Transverse colon (tissue), 3 donors: ENCODE measurements at regions not wholly inside any gene's neighbourhood (a gene's known extent, or its start where the extent isn't known, plus 50 kb on each side); places are given as distances from the start of the nearest gene placed in this dataset.

Experiments used
- EP300 ChIP-seq: sonication (generic); formaldehyde crosslinking; IDR thresholded peaks from one replicate; pipeline ENCODE4 v1.6.1; 2017; ENCODE audit warnings: antibody characterized with exemption, low read depth
- TF ChIP-seq, protein P1 (sequence below), 5 experiments: fragments of 200-600 bp in 3 of 5; fragments of 450-650 bp in 2 of 5; sonication (generic) in 3 of 5; IDR thresholded peaks; 1 replicate in 2 of 5; 2 replicates in 3 of 5; pipeline ENCODE4 v1.5.1; 2016 to 2017; ENCODE audit warnings: antibody characterized with exemption in 5 of 5, inconsistent platforms in 3 of 5, mild to moderate bottlenecking in 2 of 5, moderate library complexity in 1 of 5

DNA sequence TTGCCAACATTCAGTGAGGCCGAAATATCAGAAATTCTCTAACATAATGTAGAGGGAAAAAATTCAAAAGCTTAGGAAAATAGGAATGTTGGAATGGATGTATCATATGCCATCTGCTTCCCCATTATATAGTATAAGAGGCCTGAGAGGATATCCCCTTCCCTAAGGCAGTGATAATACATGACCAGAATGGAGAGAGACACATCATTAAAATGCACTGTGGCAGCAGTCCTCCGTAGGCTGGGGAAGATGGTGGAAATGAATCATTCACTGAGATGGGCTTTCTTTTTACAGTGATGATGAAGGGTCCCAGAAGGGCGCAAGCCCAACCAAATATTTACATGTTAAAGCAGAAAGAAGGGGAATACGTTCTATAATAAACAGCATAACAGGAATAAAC, 799.1 kb upstream of the SPRY2 start:
- TF ChIP-seq, protein P1, sequence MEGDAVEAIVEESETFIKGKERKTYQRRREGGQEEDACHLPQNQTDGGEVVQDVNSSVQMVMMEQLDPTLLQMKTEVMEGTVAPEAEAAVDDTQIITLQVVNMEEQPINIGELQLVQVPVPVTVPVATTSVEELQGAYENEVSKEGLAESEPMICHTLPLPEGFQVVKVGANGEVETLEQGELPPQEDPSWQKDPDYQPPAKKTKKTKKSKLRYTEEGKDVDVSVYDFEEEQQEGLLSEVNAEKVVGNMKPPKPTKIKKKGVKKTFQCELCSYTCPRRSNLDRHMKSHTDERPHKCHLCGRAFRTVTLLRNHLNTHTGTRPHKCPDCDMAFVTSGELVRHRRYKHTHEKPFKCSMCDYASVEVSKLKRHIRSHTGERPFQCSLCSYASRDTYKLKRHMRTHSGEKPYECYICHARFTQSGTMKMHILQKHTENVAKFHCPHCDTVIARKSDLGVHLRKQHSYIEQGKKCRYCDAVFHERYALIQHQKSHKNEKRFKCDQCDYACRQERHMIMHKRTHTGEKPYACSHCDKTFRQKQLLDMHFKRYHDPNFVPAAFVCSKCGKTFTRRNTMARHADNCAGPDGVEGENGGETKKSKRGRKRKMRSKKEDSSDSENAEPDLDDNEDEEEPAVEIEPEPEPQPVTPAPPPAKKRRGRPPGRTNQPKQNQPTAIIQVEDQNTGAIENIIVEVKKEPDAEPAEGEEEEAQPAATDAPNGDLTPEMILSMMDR (IDR thresholded peaks at IDR 0.05) = no peak
- no peak for TF ChIP-seq EP300
